Activated CD4-positive, alpha-beta T cell treated with anti-CD3 and anti-CD28 coated beads, Interleukin-2, amount 50 U/mL, for 16 hours (primary cell): ENCODE measurements at regions not wholly inside any gene's neighbourhood (a gene's known extent, or its start where the extent isn't known, plus 50 kb on each side); places are given as distances from the start of the nearest gene placed in this dataset.
"Not testable (repeated sequence)": the region's sequence is repeated elsewhere in the genome, so short reads cannot be mapped to it uniquely, and the experiment has no call there.

ENCODE experiments used
- DNase-seq: peaks from one replicate; pipeline ENCODE4 v3.0.0-alpha.2; 2020

DNA sequence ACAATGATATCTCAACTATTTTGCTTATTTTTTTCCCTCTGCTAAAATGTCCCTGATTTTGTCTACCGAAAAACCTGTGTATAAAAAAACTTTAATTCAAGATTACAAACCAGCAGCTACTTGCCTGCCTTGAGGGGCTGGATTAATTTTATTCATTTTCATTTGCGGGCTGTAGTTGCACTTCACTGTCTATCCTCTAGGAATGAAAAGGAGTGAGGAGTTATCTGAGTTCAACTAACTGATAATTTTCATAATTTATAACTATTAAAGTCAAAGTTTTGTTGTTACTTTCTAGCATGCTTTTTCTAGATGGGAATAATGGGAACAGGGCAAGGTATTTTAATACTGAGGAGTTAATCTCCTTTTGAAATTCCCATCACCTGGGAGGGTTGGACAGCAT lies 50.3 kb upstream of the AGTPBP1 start:
- DNase-seq, result not testable (repeated sequence)

DNA sequence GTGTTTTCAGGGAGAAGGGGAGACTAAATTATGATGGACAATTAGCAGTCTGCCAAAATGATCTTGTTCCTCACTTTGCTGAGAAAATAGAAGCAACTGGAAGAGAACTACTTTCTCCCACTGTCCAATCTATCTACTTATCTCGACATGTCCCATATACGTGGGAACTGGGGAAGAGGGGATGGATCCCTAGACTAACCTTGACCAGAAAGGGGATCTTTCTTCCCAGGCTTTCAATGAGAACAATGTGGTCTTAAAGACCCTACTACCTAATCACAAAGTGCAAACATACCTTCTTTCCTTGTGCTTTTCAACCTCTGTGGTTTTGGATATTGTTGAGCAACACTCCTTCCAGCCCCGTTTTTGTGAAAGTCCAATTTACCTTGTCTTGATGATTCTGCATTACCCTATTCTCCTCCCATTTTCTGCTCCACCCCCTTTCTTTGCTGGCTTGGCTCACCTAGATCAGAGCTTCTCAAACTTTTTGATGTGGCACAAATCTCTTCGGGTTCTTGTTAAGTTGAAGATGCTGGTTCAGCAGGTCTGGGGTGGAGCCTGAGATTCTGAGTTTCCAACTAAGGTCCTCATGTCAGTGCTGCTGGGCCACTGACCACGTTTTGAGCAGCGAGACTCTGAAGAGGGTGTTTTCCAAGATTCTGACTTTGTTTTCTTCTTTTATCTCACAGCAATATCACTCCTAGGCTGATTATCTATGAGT lies 61.4 kb upstream of the AGTPBP1 start:
- not testable (repeated sequence) for DNase-seq

DNA sequence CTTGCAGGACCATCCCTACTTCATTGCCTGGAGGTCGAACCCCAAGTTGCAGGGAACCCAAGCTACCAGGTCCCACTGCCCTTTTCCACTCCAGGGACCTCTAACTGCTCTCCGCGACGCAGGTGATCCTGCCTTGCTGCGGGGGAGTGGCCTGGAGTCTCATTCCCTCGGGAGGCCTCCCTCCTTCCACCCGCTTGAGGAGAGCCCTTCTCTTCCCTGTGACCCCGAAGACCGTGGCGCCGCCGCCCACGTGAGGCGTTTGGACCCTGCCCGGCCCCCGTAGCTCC lies 63.0 kb upstream of the AGTPBP1 start:
- not testable (repeated sequence) for DNase-seq

DNA sequence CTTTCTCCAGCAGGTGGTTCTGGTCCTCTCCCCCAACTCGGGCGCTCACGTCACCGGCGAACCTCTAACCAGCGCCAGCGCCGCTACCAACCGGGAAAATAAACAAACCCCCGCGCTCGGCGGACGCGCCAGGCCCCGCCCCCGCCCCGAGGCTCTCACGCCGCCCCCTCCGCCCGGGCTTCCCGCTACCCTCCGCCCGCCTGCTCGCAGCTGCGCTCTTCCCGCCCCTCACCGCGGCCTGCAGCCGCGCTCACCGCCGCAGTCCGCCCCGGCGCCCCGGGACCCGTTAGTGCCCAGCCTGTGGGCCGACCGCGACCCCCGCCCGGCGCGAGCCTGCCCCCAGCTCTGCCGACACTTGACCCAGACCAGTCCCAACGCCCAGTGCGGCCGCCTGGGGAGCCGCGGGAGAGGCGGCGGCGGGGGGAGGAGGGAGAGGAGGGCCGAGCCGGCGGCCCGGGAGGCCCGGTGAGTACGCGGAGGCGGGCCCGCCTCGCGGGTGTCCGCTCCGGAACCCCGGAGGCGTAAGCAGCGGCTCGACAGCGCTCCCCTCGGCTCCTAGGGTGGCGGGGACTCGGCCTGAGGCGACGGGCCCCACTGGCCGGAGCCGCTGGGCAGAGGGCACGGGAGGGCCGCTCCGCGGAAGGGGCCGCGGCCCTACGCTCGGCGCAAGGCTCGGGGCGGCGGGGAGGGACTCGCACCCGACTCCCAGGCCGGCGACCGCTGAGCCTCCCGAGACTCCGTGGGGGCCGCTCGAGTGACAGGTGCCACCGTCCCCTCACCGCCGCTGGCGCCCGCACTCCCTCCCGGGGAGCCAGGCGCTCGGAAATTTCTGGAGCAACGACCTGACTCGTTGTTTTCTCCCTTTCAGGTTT lies 63.6 kb upstream of the AGTPBP1 start:
- DNase-seq, result peak; percentile 81

DNA sequence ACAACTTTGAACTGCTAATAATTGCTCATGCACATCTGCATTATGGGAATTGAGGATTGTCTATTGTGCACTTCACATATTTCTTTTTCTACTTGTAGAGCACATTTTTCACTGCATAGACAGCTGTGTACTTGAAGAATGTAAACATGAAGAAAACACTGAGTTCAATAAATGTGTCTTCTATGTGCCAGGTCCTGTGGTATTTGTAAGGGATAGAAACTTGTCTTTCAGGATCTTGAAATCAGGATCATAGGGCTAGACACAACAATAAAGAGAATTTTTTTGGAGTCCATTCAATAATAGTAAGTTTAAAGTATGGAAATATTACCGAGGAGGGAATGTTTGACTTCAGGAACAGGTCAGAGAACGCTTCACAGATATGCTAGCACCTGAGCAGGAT lies 66.6 kb upstream of the AGTPBP1 start:
- DNase-seq, result not testable (repeated sequence)

DNA sequence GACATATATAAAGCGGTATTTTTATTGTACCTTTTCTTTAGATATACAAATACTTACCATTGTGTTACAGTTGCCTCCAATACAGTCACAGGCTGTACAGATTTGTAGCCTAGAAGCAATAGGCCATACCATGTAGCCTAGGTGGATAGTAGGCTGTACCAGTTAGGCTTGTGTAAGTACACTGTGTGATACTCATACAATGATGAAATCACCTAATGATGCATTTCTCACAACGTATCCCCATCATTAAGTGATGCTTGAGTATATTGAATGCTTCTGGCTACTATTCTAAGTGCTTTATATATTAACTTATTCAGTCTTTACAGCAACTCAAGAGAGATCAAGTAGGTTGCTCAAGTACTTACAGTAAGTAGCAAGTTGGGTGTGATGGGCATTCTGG lies 71.6 kb upstream of the AGTPBP1 start:
- not testable (repeated sequence) for DNase-seq

DNA sequence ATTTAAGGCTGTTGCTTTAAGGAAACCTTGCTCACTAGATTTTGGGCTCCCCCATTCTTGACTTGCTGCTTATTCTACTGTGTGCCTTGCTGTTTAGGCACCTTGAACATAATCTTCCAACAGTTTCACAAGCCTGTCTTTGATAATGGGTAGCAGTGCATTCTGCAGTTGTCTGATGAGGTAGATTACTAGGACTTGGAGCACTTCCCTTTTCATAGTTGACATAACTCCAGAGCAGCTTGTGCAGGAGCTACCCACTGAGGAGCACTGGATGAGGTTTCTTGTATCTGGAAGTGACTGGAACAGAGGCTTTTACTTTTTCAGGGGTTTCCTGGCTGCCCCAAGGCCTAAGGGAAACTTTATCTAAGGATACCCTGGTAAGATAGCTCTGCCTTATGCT lies 73.0 kb upstream of the AGTPBP1 start:
- DNase-seq, result not testable (repeated sequence)

DNA sequence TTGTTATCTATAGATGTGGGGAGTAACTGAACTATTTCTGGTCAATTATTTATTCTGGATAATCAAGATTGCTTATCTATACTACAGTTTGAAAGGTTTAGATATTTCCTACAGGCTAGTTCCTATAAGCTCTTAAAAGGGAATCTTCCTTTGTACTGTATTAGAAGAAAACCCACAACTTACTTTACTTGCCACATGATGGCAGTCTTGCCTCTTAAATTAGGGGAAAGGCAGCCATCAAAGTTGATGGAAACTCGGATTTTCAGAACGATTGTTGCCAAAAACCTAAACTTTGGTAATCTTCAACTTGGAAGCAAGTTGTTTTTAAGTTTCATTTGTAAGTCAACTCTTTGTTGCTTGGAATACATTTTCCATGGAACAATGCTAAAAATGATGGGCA lies 77.2 kb upstream of the AGTPBP1 start:
- peak; percentile 44 for DNase-seq

DNA sequence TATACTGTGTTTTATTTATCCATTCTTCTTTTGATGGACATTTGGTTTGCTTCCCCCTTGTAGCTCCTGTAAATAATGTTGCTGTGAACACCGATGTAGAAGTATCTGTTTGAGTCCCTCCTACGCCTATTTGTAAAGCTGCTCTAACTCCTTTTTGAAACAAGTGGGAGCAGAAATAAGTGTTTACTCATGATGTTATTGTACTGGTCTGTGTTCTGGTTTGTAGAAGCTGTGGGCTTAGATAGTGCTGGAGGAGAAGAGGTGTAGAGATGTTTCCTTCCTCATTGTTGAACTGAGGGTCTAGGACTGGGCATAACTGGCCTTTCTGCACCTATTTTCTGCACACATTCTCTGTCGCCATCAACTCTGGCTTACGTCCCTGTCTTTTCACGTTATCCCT lies 78.8 kb upstream of the AGTPBP1 start:
- DNase-seq, result not testable (repeated sequence)

DNA sequence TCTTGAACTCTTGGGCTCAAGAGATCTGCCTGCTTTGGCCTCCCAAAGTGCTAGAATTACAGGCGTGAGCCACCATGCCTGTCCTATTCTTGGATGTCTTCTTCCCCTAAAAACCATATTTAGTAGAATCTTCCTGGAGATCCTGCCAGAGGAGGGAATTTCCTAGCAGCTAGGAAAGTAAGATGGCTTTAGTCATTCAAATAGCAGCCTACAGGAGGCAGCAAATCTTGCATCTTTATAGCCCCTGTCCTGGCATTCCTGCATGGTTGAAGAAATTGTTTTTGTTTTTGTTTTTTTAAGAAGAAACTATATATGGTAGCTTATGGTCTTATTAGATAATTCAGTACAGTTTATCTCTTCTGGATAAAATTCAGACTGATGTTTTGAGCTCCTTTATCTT lies 83.2 kb upstream of the AGTPBP1 start:
- not testable (repeated sequence) for DNase-seq

DNA sequence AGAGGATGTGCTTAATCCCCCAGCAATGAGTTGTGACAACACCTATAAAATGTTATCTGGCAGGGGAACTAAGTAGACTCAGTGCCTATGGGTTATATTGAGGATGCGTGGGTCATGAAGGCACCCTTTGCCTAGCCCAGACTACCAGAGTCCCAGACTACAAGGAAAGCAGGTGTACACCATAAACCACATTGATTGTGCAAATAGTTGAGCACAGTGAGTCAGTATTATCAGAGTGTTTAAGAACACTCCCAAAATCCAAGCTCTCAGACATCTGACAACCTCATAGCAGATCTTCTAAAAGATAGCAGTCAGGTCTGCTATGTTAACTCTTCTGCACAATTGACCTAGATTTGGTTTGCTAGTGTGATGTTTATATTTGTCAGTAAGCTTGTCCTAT lies 92.8 kb upstream of the AGTPBP1 start:
- not testable (repeated sequence) for DNase-seq

DNA sequence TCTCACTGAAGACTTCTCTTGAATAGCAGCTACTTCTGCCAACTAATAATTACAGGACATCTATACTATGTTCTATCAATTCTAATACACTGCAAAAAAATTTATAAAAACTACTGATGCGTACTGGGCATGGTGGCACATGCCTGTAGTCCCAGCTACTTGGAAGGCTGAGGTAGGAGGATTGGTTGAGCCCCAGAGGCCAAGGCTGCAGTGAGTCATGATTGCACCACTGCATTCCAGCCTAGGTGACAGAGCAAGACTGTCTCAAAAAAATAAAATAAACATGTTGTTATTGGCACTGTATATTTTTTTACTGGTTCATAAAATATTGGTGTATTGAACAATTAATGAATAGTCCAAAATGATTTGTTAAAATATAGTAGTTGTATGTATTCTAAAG lies 97.0 kb upstream of the NAA35 start:
- DNase-seq, result not testable (repeated sequence)

DNA sequence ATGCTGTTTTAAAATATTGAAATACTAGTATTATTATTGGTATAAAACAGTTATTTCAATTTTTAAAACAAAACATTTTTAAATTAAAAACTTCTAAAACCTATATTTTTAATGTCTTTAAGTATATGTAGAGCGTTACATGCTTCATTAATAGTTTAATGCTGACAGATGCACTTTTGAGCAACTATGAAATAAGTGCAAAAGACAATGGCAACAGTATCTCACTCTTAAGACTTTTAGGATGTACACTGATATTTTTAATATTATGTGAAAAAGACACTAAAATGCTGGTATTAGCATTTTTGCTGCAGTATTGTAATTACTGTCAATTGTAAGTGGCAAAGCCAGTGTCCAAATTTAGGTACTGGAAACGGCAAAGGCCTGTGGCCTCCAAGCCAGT lies 93.2 kb upstream of the NAA35 start:
- not testable (repeated sequence) for DNase-seq

DNA sequence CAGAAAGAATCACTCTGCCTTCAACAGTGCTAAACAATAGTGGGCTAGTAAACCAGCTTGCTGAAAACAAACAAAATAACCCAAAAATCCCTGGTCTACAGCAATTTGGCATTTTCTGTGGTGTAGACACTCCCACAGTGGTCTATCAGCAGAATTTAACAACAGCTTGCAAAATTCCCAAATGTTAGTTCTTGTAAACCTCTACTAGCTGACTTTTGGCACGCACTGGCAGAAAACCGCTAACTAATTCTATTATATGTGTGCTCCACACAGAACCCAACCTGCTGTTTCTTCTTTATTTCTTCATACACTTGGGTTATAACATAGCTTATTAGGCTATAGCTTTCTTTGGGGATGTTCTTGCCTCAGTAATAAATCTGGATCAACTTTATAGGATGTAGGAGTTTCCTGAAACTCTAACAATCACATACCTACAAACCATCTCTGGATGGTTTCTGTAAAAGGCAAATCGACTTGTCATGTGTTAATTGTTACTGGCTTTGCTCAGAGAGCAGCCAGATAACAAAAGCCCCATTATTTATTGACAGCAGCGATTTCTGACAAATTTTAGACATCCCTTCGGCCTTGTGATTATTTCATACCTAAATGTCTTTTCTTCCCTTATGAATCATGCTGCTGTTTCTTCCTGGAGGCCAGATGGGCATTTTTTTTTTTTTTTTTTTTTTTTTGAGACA lies 82.7 kb upstream of the NAA35 start:
- no peak for DNase-seq

DNA sequence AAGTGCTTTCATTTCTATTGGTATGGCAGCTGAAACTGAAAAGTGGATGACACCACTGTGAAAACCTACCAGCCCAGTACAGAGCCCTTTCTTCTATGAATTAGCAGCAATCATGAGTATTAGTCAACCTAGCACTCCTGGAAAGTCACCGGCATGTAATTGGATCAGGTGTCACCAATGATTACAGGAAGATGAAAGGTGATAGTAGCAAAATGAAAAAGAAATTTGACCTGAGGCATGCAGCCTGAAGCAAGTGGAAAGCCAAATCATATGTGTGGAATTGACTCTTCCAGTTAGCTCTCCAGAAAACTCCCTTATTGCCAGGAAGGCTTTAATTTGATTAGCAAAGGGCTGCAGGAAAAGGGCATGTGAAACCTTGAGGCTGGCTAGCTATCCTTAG lies 81.2 kb upstream of the NAA35 start:
- DNase-seq, result peak; percentile 10

DNA sequence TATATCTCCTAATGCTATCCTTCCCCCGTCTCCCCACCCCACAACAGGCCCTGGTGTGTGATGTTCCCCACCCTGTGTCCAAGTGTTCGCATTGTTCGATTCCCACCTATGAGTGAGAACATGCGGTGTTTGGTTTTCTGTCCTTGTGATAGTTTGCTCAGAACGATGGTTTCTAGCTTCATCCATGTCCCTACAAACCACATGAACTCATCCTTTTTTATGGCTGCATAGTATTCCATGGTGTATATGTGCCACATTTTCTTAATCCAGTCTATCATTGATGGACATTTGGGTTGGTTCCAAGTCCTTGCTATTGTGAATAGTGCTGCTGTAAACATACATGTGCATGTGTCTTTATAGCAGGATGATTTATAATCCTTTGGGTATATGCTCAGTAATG lies 79.1 kb upstream of the NAA35 start:
- DNase-seq, result not testable (repeated sequence)

DNA sequence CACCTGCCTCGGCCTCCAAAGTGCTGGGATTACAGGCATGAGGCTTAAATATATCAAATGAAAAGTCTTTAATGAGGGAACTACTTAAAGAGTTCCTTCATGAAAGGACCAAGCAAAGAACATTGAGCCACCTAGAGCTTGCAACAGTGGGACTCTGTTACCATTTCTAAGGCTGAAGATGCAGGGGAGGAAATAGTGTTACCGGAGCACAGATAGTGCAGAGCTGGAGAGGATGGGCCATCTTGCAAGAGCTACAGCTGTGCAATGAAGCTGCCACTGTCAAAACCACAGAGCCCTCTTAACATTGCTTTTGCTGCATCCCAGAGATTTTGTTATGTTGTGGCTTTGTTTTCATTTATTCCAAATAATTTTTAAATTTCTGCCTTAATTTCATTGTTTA lies 77.1 kb upstream of the NAA35 start:
- no peak for DNase-seq

DNA sequence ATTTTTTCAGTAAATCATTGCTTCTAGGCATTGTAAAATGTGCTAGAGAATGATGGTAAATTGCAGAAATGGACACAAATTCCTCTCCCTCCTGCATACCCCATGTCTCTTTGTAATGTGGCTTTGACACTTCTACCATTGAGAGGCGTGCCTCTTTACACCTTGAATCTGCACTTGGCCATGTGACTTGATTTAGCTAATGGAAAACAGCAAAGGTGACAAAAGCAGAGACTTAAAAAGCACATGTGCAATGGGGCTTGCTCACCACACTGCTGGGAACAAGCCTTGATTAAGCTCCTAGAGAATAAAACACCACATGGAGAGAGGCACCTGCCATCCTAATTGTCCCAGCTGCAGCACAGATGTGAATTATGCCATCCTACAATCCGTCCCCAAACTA lies 69.9 kb upstream of the NAA35 start:
- no peak for DNase-seq

DNA sequence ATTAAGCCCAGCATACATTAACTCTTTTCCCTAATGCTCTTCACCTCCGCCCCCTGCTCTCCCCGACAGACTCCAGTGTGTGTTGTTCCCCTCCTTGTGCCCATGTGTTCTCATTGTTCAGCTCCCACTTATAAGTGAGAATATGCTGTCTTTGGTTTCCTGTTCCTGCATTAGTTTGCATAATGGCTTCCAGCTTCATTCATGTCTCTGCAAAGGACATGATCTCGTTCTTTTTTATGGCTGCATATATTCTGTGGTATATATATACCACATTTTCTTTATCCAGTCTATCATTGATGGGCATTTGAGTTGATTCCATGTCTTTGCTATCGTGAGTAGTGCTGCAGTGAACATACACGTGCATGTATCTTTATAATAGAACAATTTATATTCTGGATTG lies 69.3 kb upstream of the NAA35 start:
- not testable (repeated sequence) for DNase-seq

DNA sequence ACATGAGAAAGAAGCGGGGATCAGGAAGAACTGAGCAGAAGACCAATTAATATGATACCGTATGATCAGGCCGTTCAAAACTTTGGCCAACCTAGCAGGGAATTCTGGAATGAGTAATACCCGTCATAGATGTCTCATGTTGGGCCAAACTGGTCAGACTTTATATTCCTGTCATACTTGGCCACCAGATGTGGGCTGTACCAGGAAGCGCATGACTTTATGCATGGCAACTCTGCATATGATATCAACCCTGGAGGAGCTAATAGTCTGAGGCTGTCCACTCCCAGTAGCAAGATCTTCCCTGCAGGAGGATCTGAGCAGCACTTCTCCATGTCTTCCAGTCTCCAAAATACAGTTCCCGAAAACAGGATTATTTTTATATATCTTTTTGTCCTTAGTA lies 68.5 kb upstream of the NAA35 start:
- DNase-seq, result no peak

DNA sequence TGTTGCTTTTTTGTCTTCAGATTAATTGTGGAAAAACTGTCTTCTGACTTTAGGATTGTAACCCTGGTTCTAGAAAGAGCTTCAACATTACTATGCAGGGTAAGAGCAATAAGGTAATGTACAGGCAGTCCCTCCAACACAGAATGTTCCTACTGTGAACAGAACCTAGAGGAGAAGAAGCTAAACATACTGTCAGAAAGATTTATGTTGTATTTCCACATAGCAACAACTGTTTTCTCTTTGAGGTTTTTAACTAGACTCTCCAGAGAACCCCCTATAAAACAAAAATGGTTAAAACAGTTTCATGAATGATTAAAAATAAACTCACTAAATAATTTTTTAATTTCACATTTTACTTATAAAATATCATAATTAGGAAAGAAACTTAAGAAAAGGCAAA lies 64.3 kb upstream of the NAA35 start:
- no peak for DNase-seq

DNA sequence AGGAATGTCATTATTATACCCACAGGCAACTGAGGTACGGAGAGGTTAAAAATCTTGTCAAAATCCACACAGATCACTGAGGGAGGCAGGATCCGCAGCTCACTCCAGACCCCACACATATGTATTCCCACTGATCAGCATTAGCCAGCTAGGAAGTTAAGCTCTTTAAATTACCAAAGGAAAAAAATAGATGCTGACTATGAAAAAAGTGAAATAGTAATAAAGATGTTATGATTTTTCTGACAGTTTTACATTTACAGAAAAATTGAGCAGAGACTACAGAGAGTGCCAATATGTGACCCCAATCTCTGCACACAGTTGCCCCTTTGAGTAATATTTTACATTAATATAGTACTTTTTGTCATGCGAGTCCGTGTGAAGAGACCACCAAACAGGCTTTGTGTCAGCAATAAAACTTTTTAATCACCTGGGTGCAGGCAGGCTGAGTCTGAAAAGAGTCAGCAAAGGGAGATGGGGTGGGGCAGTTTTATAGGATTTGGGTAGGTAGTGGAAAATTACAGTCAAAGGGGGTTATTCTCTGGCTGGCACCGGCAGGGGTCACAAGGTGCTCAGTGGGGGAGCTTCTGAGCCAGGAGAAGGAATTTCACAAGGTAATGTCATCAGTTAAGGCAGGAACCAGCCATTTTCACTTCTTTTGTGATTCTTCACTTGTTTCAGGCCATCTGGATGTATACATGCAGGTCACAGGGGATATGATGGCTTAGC lies 61.9 kb upstream of the NAA35 start:
- DNase-seq, result not testable (repeated sequence)

DNA sequence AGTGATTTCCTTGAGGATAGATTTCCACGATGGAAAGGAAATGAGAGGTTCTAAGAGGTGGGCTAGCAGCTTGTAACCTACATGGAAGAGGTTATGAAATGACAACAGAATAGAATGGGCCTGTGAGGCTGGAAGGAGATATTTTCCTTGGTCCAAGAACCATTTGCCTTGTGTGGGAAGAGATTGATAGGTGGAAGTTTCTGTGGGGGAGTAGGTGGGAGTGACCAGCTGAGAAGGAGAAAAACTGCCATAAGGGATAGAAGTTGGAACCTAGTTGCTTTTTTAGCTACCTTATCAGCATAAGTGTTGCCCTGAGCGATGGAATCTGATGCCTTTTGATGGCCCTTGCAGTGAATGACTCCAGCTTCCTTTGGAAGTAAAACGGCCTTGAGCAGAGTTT lies 60.4 kb upstream of the NAA35 start:
- DNase-seq, result not testable (repeated sequence)
